Right forelimb (tissue), 1 donor: ENCODE measurements at regions not wholly inside any gene's neighbourhood (a gene's known extent, or its start where the extent isn't known, plus 50 kb on each side); places are given as distances from the start of the nearest gene placed in this dataset.
"Not testable (repeated sequence)": the region's sequence is repeated elsewhere in the genome, so short reads cannot be mapped to it uniquely, and the experiment has no call there.

ENCODE experiments used
- DNase-seq: peaks from one replicate; pipeline ENCODE4 v3.0.0-alpha.2; 2018

GRCh38 chr15:62903437-62903836 lies 139.1 kb upstream of the TPM1 start:
- no peak for DNase-seq

- DNase-seq = no peak
These were observed 138.3 kb upstream of the TPM1 start for GRCh38 chr15:62904041-62904910.

GRCh38 chr15:62906627-62907026 lies 135.9 kb upstream of the TPM1 start:
- DNase-seq = no peak

GRCh38 chr15:62907275-62907674 lies 135.3 kb upstream of the TPM1 start:
- DNase-seq = no peak

GRCh38 chr15:62908341-62908740 lies 134.2 kb upstream of the TPM1 start:
- not testable (repeated sequence) for DNase-seq

- no peak for DNase-seq
These were observed 133.3 kb upstream of the TPM1 start for GRCh38 chr15:62909257-62909656.

GRCh38 chr15:62912282-62912681 lies 130.3 kb upstream of the TPM1 start:
- DNase-seq = no peak

- no peak for DNase-seq
These were observed 129.7 kb upstream of the TPM1 start for GRCh38 chr15:62912808-62913207.

- DNase-seq = no peak
These were observed 129.3 kb upstream of the TPM1 start for GRCh38 chr15:62913246-62913645.

- no peak for DNase-seq
These were observed 128.0 kb upstream of the TPM1 start for GRCh38 chr15:62914461-62915079.

- no peak for DNase-seq
These were observed 121.7 kb upstream of the TPM1 start for GRCh38 chr15:62920682-62921502.

- no peak for DNase-seq
These were observed 120.0 kb upstream of the TPM1 start for GRCh38 chr15:62922514-62922913.

- DNase-seq = no peak
These were observed 116.7 kb upstream of the TPM1 start for GRCh38 chr15:62925875-62926274.

- DNase-seq = no peak
These were observed 115.4 kb upstream of the TPM1 start for GRCh38 chr15:62927196-62927595.

GRCh38 chr15:62927836-62928235 lies 114.7 kb upstream of the TPM1 start:
- DNase-seq = no peak

- DNase-seq = no peak
These were observed 114.1 kb upstream of the TPM1 start for GRCh38 chr15:62928242-62928999.

GRCh38 chr15:62929000-62929357 lies 113.6 kb upstream of the TPM1 start:
- no peak for DNase-seq

- DNase-seq = no peak
These were observed 110.9 kb upstream of the TPM1 start for GRCh38 chr15:62931650-62932049.

GRCh38 chr15:62932436-62932835 lies 110.1 kb upstream of the TPM1 start:
- no peak for DNase-seq

GRCh38 chr15:62933386-62933785 lies 109.2 kb upstream of the TPM1 start:
- no peak for DNase-seq

GRCh38 chr15:62934236-62934971 lies 108.1 kb upstream of the TPM1 start:
- DNase-seq = no peak
